ENCODE measurements at regions not wholly inside any gene's neighbourhood (a gene's known extent, or its start where the extent isn't known, plus 50 kb on each side); places are given as distances from the start of the nearest gene placed in this dataset.

GRCh38 chr14:85247071-85247470, 282.9 kb upstream of the FLRT2 start:
- intact Hi-C loops (cut with DNase I) = no loop called here
- TF ChIP-seq POLR2AphosphoS5 (IDR thresholded peaks at IDR 0.05; ENCODE audit: insufficient read depth in 1 of 2, low read depth in 1 of 2) (no peak), CTCF (IDR thresholded peaks at IDR 0.05) (no peak)
- no peak for DNase-seq (ENCODE audit: extremely low spot score in 2 of 2)

GRCh38 chr14:85248881-85249635, 280.9 kb upstream of the FLRT2 start:
- Histone ChIP-seq H3K4me1 (no peaks in the 10 kb centered on the region), H3K9me3 (no peaks in the 10 kb centered on the region), H3K36me3 (no peaks in the 10 kb centered on the region), H3K27me3 (no peaks in the 10 kb centered on the region), H3K27ac (no peak overlapping the region), H3K4me3 (no peak overlapping the region)
- TF ChIP-seq CTCF (IDR thresholded peaks at IDR 0.05) (no peak), POLR2AphosphoS5 (IDR thresholded peaks at IDR 0.05; ENCODE audit: insufficient read depth in 1 of 2, low read depth in 1 of 2) (no peak), POLR2A (IDR thresholded peaks at IDR 0.05) (no peak)
- no peak for DNase-seq (ENCODE audit: extremely low spot score in 2 of 2)
- intact Hi-C loops (cut with DNase I) = no loop called here

More at GRCh38 chr14:85247071-85247470, 282.9 kb upstream of the FLRT2 start:
- Histone ChIP-seq H3K36me3 (no peaks in the 10 kb centered on the region), H3K4me1 (no peaks in the 10 kb centered on the region), H3K9me3 (no peaks in the 10 kb centered on the region), H3K4me3 (no peak overlapping the region), H3K27me3 (no peaks in the 10 kb centered on the region), H3K27ac (no peak overlapping the region)

- no peaks in the 10 kb centered on the region for H3K36me3 ChIP-seq
- no peak for TF ChIP-seq POLR2A (IDR thresholded peaks at IDR 0.05)
- TF ChIP-seq POLR2AphosphoS5 (IDR thresholded peaks at IDR 0.05; ENCODE audit: insufficient read depth in 1 of 2, low read depth in 1 of 2) = no peak
- no peak for TF ChIP-seq CTCF (IDR thresholded peaks at IDR 0.05)
- DNase-seq (ENCODE audit: extremely low spot score in 2 of 2) = no peak
- intact Hi-C loops (cut with DNase I) = no loop called here
- H3K9me3 ChIP-seq = no peaks in the 10 kb centered on the region
- no peaks in the 10 kb centered on the region for H3K4me1 ChIP-seq
- H3K4me3 ChIP-seq = no peak overlapping the region
- no peaks in the 10 kb centered on the region for H3K27me3 ChIP-seq
- no peak overlapping the region for H3K27ac ChIP-seq
These were observed 279.3 kb upstream of the FLRT2 start for GRCh38 chr14:85250414-85251189.

- Histone ChIP-seq H3K27me3 (no peaks in the 10 kb centered on the region), H3K27ac (no peak overlapping the region), H3K36me3 (no peaks in the 10 kb centered on the region), H3K4me3 (no peak overlapping the region), H3K4me1 (no peaks in the 10 kb centered on the region), H3K9me3 (no peaks in the 10 kb centered on the region)
- DNase-seq (ENCODE audit: extremely low spot score in 2 of 2) = no peak
- intact Hi-C loops (cut with DNase I) = no loop called here
- TF ChIP-seq POLR2AphosphoS5 (IDR thresholded peaks at IDR 0.05; ENCODE audit: insufficient read depth in 1 of 2, low read depth in 1 of 2) = no peak
- no peak for TF ChIP-seq CTCF (IDR thresholded peaks at IDR 0.05)
- no peak for TF ChIP-seq POLR2A (IDR thresholded peaks at IDR 0.05)
These were observed 277.9 kb upstream of the FLRT2 start for GRCh38 chr14:85252011-85252410.

- Histone ChIP-seq H3K4me3 (no peak overlapping the region), H3K27me3 (no peaks in the 10 kb centered on the region), H3K36me3 (no peaks in the 10 kb centered on the region), H3K9me3 (no peaks in the 10 kb centered on the region), H3K4me1 (no peaks in the 10 kb centered on the region), H3K27ac (no peak overlapping the region)
- intact Hi-C loops (cut with DNase I) = no loop called here
- no peak for TF ChIP-seq POLR2AphosphoS5 (IDR thresholded peaks at IDR 0.05; ENCODE audit: insufficient read depth in 1 of 2, low read depth in 1 of 2)
- TF ChIP-seq POLR2A (IDR thresholded peaks at IDR 0.05) = no peak
- no peak for TF ChIP-seq CTCF (IDR thresholded peaks at IDR 0.05)
- DNase-seq (ENCODE audit: extremely low spot score in 2 of 2) = no peak
These were observed 275.2 kb upstream of the FLRT2 start for GRCh38 chr14:85254711-85255110.

Measured in vagina (tissue), 2 donors.